ENCODE measurements at regions not wholly inside any gene's neighbourhood (a gene's known extent, or its start where the extent isn't known, plus 50 kb on each side); places are given as distances from the start of the nearest gene placed in this dataset.

- no peak for DNase-seq
Measured at GRCh38 chr6:25192590-25193459, 86.3 kb upstream of the CARMIL1 start.

GRCh38 chr6:25193460-25194171, 85.6 kb upstream of the CARMIL1 start:
- DNase-seq: no peak

GRCh38 chr6:25194172-25194678, 84.9 kb upstream of the CARMIL1 start:
- no peak for DNase-seq

- DNase-seq: no peak
Measured at GRCh38 chr6:25196464-25196863, 82.7 kb upstream of the CARMIL1 start.

- no peak for DNase-seq
Measured at GRCh38 chr6:25197111-25197510, 82.1 kb upstream of the CARMIL1 start.

- DNase-seq: no peak
Measured at GRCh38 chr6:25199544-25199943, 79.6 kb upstream of the CARMIL1 start.

GRCh38 chr6:25202504-25202903, 76.7 kb upstream of the CARMIL1 start:
- no peak for DNase-seq

GRCh38 chr6:25205629-25206028, 73.5 kb upstream of the CARMIL1 start:
- no peak for DNase-seq

- DNase-seq: peak; percentile 76
Measured at GRCh38 chr6:25207453-25208155, 71.6 kb upstream of the CARMIL1 start.

GRCh38 chr6:25215881-25216280, 63.3 kb upstream of the CARMIL1 start:
- DNase-seq: no peak

GRCh38 chr6:25217302-25217701, 61.9 kb upstream of the CARMIL1 start:
- DNase-seq: no peak

GRCh38 chr6:25217829-25218228, 61.3 kb upstream of the CARMIL1 start:
- DNase-seq: no peak

- DNase-seq: no peak
Measured at GRCh38 chr6:25218346-25218745, 60.8 kb upstream of the CARMIL1 start.

- DNase-seq: no peak
Measured at GRCh38 chr6:25219216-25219916, 59.8 kb upstream of the CARMIL1 start.

- no peak for DNase-seq
Measured at GRCh38 chr6:25219917-25220278, 59.3 kb upstream of the CARMIL1 start.

- DNase-seq: no peak
Measured at GRCh38 chr6:25220857-25221256, 58.3 kb upstream of the CARMIL1 start.

- no peak for DNase-seq
Measured at GRCh38 chr6:25222006-25222678, 57.0 kb upstream of the CARMIL1 start.

- peak; percentile 82 for DNase-seq
Measured at GRCh38 chr6:25223490-25223991, 55.6 kb upstream of the CARMIL1 start.

GRCh38 chr6:25224242-25224641, 54.9 kb upstream of the CARMIL1 start:
- DNase-seq: no peak

- no peak for DNase-seq
Measured at GRCh38 chr6:25227854-25228253, 51.3 kb upstream of the CARMIL1 start.
